NCI-H1105 (cell line): ENCODE measurements at regions not wholly inside any gene's neighbourhood (a gene's known extent, or its start where the extent isn't known, plus 50 kb on each side); places are given as distances from the start of the nearest gene placed in this dataset.

Experiments
- DNase-seq: peaks from one replicate; lab custom pipeline; 2025; lab: John Stamatoyannopoulos, UW

GRCh38 chr1:38455829-38456530, 403.6 kb downstream of the RRAGC start:
- no peak for DNase-seq

GRCh38 chr1:38454749-38455441, 404.7 kb downstream of the RRAGC start:
- no peak for DNase-seq

GRCh38 chr1:38454236-38454635, 405.3 kb downstream of the RRAGC start:
- DNase-seq: no peak

- DNase-seq: no peak
Observed at GRCh38 chr1:38452246-38452645, 405.7 kb upstream of the POU3F1 start.

GRCh38 chr1:38451541-38451993, 405.0 kb upstream of the POU3F1 start:
- no peak for DNase-seq

- no peak for DNase-seq
Observed at GRCh38 chr1:38448893-38449292, 402.3 kb upstream of the POU3F1 start.

GRCh38 chr1:38446936-38447335, 400.3 kb upstream of the POU3F1 start:
- DNase-seq: no peak

GRCh38 chr1:38444770-38445442, 398.3 kb upstream of the POU3F1 start:
- DNase-seq: no peak

- DNase-seq: no peak
Observed at GRCh38 chr1:38444311-38444710, 397.7 kb upstream of the POU3F1 start.

- no peak for DNase-seq
Observed at GRCh38 chr1:38440402-38440801, 393.8 kb upstream of the POU3F1 start.

GRCh38 chr1:38436749-38437148, 390.2 kb upstream of the POU3F1 start:
- no peak for DNase-seq

- DNase-seq: no peak
Observed at GRCh38 chr1:38436006-38436405, 389.4 kb upstream of the POU3F1 start.

GRCh38 chr1:38433084-38433722, 386.6 kb upstream of the POU3F1 start:
- DNase-seq: no peak

- DNase-seq: no peak
Observed at GRCh38 chr1:38431535-38432376, 385.2 kb upstream of the POU3F1 start.

GRCh38 chr1:38430949-38431348, 384.4 kb upstream of the POU3F1 start:
- no peak for DNase-seq

- DNase-seq: no peak
Observed at GRCh38 chr1:38424677-38425076, 378.1 kb upstream of the POU3F1 start.

GRCh38 chr1:38420666-38421065, 374.1 kb upstream of the POU3F1 start:
- DNase-seq: no peak

- DNase-seq: peak; percentile 67
Observed at GRCh38 chr1:38418195-38419030, 371.8 kb upstream of the POU3F1 start.

GRCh38 chr1:38403667-38404066, 357.1 kb upstream of the POU3F1 start:
- no peak for DNase-seq

GRCh38 chr1:38402230-38402815, 355.7 kb upstream of the POU3F1 start:
- no peak for DNase-seq
